OCI-M1 (cell line): ENCODE measurements at regions not wholly inside any gene's neighbourhood (a gene's known extent, or its start where the extent isn't known, plus 50 kb on each side); places are given as distances from the start of the nearest gene placed in this dataset.
A peak's percentile ranks its signal among the peaks of the same experiment; 100 is the strongest.
"Not testable (repeated sequence)": the region's sequence is repeated elsewhere in the genome, so short reads cannot be mapped to it uniquely, and the experiment has no call there.

ENCODE experiments used
- DNase-seq: peaks from one replicate; lab custom pipeline; 2025; lab: John Stamatoyannopoulos, UW

DNA sequence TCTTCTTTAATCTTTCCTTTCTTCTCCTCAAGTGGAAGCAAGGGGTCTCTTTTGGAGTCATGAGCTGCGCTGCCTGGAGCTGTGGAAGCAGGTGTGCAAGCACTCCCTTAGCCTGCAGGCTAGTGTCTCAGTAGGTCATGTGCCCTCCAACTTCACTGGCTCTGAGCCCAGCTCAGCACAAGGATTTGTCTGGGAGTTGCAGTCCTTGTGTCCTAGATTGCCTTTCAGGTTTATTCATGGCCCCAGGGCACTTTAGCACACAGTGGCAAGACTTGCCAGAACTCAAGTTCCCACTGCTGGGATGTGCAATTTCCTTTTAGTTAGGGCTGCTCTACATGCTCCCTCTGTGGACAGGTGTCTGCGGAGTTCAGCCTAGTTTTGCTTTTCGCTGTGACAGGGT, 211.7 kb downstream of the LIG4 start:
- DNase-seq, result no peak

DNA sequence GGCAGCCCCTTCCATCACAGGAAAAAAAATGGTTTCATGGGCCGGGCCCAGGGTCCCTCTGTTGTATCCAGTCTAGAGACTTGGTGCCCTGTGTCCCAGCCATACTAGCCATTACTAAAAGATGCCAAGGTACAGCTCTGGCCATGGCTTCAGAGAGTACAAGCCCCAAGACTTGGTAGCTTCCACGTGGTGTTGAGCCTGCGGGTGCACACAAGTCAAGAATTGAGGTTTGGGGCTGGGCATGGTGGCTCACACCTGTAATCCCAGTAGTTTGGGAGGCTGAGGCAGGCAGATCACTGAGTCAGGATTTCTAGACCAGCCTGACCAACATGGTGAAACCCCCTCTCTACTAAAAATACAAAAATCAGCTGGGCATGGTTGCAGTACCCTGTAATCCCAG, 214.3 kb downstream of the LIG4 start:
- no peak for DNase-seq

GRCh38 chr13:107999751-108000150, 215.6 kb downstream of the LIG4 start:
- DNase-seq, result no peak

- DNase-seq, result no peak
Measured at GRCh38 chr13:107994137-107994536, 221.2 kb downstream of the LIG4 start.

DNA sequence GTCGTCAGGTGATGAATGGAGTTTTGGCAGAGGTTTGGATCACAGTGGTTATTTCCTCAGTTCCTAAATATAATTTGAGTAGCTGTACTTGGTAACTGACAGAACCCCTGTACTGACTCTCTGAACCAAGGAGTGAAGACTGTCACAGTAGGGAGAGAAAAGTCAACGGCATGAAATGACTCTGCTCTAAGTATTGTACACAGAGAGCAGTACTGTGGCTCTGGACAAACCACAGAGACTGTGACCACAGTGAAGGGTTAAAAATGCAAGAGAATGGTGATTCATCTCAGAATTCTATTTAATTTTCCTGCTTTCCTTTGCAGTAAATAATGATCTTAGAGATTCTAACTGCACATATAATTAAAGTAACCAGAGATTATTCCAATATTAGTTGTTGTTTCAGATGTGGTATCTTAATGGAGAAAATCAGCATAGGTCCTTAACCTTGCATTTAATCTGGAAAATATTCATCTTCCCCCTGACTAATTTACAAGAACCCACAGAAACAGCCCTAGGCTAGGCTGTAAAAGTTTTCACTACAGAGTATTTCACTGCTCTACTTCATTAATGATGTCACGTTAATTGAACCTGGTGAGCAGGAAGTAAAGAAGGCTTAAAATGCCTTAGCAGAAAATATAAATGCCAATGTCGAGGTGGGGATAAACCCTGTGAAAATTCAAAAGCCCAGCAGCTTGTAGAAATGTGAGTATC, 221.9 kb downstream of the LIG4 start:
- peak; percentile 30 for DNase-seq

DNA sequence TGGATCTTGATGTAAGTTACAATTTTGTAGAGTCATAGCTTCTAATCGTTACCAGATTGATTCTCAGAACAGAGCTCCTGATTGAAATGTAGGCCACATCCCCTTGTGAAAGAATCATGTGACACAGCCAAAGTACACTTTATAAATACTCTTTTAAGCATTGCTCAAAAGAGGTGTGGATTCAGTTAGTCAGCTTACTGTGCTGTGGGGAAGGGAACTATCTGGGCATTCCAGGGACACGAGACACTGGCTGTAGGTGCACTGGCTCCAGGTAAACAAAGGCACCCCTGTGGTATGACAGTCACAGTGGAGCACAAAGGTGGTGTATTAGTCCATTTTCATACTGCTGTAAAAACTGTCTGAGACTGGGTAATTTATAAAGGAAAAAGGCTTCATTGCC, 222.8 kb downstream of the LIG4 start:
- no peak for DNase-seq

- DNase-seq, result no peak
Measured at GRCh38 chr13:107977071-107977574, 238.2 kb downstream of the LIG4 start.

GRCh38 chr13:107976628-107977027, 238.7 kb downstream of the LIG4 start:
- DNase-seq, result no peak

DNA sequence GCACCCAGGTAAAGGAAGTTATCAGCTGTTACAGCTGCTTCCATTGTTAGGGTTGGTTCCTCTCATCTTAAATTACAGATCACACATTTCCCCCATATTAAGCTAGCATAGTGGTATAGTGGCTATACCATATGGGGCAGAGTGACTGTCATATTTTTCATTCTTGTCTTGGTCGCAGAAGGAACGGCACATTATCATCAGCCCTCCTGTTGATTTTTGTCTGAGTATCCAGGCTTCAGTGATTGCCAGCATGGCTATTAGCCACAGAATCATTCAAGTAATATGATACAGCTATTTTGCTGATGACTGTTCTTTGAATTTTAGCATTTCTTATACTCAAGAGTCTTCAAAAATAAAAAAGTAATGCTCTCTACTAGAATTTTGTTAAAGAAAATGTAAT, 240.9 kb downstream of the LIG4 start:
- DNase-seq, result no peak

- no peak for DNase-seq
Measured at GRCh38 chr13:107969546-107969945, 245.8 kb downstream of the LIG4 start.

DNA sequence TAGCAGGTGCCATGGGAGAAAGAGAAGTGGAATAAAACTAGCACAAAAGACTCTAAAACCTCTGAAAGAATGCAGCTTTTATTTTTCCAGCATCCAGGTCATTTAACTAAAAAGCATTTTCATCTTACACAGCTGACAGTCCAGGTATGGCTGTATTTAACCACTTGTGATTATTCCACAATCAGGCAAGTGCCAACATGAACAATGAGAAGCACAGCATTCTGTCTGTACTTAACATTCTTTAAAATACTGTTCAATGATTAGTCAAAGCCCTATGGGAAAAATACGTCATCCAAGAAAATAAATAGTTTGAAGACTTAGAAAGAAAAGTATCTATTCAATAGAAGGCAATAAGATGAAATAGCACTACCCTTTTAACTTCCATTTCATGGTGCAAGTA, 246.9 kb downstream of the LIG4 start:
- no peak for DNase-seq

- no peak for DNase-seq
Measured at GRCh38 chr13:107964395-107964794, 250.9 kb downstream of the LIG4 start.

- DNase-seq, result no peak
Measured at GRCh38 chr13:107961849-107962608, 253.3 kb downstream of the LIG4 start.

GRCh38 chr13:107960301-107960700, 255.0 kb downstream of the LIG4 start:
- no peak for DNase-seq

DNA sequence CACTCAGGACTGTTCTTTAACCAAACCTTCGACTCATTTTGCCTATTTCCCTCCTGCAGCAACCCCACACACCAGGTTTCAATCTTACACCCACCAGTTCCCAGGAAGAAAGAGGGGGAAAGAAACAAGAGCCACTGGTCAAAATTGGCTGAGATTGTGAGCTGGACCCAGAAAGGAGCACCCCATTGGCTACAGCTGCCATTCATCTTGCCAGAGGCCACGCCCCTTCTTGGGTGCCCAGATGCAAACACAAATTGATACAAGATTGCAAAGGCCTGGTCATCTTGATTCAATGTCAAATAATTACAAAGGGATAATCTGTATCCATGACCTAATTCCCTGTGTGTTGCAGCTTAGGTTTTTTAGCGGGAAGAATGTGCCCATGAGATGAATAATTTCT, 258.4 kb downstream of the LIG4 start:
- DNase-seq, result no peak

DNA sequence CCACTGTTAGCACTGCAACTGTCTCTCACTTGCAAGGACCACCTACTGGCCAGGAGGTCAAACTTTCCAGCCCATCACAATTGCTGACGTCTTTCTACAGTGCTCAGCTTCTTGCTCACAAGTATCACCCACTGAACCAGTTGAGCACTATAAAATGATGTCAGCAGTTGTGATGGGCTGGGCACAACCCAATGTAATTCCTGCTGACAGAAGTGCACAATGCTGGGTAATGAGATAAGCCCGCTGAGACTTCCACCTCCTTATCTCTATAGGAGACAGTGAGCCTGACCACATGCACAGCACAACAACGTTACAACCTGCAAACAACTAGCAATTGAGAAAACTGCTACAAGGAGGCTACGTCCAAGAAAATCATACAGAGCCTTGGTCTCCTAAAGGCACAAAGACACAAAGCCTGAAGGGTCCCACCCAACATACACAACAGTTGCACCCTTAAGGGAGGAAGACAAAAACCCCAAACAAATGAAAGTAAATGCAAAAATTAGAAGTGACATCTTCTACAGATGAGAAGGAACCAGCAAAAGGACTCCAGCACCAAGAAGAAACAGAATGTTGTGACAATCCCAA, 273.2 kb downstream of the LIG4 start:
- DNase-seq, result peak; percentile 94

DNA sequence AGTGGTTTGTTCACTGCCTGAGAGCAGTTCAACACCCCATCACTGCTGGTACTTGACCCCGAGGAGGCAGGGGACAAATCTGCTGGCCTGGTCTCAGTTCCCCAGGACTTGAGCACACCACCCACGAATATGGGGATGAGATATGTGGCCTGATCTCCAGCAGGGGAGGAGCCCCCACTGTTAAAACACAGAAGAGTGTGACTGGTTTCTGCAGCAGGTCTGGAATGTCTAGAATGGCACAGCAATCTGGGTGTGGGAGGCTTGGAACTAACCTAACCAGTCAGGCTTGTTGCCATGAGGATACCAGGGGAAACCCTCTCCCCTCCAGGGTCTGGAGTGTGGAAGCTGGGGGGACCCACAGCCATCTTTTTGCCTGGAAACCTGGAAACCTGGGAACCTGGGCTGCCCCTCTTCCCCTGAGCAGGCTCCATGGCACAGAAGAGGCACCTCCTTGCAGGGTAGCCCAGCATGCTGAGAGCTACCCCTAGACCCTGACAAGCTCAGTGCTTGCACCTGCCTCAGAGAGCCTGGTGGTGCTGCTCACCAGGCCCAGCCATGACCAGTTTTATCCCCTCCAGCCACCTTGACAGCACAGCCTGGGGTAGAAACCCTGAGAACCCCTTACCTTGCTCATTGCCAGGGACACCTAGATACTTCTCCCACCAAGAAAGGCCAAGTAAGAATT, 273.8 kb downstream of the LIG4 start:
- no peak for DNase-seq

DNA sequence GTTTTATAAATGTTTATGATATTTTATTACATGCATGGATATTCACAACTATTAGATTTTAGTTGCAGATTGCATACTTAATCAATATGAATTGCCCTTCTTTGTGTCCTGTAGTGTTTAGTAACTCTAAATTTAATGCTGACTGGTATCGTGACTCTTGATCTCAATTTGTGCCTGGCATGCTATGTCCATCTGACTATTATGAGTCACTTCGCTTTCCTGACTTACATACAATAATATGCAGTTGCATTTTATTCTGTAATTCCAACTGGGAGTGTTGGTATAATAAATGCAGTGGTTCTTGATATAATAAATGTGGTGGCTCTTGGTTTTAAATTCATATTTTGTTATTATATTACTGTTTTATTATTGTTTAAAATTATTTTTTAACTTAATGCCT, 277.5 kb downstream of the LIG4 start:
- DNase-seq, result no peak

GRCh38 chr13:107931056-107931455, 284.3 kb downstream of the LIG4 start:
- no peak for DNase-seq

- no peak for DNase-seq
Measured at GRCh38 chr13:107928762-107929161, 286.6 kb downstream of the LIG4 start.

GRCh38 chr13:107927557-107927956, 287.8 kb downstream of the LIG4 start:
- DNase-seq, result no peak

GRCh38 chr13:107926515-107926914, 288.8 kb downstream of the LIG4 start:
- DNase-seq, result not testable (repeated sequence)
